SK-N-SH (cell line): ENCODE measurements at regions not wholly inside any gene's neighbourhood (a gene's known extent, or its start where the extent isn't known, plus 50 kb on each side); places are given as distances from the start of the nearest gene placed in this dataset.
A peak's percentile ranks its signal among the peaks of the same experiment; 100 is the strongest.

Experiments
- CTCF ChIA-PET: fragments of 300-600, 350-600 bp; formaldehyde crosslinking; extraction: SDS; loops from one replicate; lab custom pipeline; 2021; lab: Yijun Ruan, JAX
- POLR2A ChIA-PET: fragments of 350-600 bp; sonication (Branson Sonifier 250); formaldehyde crosslinking; extraction: SDS; loops from one replicate; lab custom pipeline; 2020; ENCODE audit warnings: antibody characterized with exemption, inconsistent platforms; lab: Yijun Ruan, JAX
- DNase-seq: peaks from one replicate; pipeline ENCODE4 v3.0.0; 2012
- H2AFZ ChIP-seq: fragments of 200-600 bp; sonication (generic); 2 replicates; pipeline ENCODE4 v1.8.1; 2016; ENCODE audit warnings: antibody characterized with exemption, mild to moderate bottlenecking, low read depth
- H3F3A ChIP-seq: fragments of 200-600 bp; sonication (generic); replicated peaks from 2 replicates; pipeline ENCODE3; 2016; ENCODE audit warnings: antibody characterized with exemption, mild to moderate bottlenecking; ENCODE audit not compliant: insufficient read depth
- H3K27ac ChIP-seq, 2 experiments: fragments of 200-500 bp in 1 of 2; fragments of 200-600 bp in 1 of 2; sonication (Bioruptor generic) in 1 of 2; sonication (generic), shearing (Covaris generic) in 1 of 2; 2 replicates each; pipeline versions ENCODE4 v1.5.1 to v1.6.1; 2014 to 2016; ENCODE audit warnings: low read depth in 2 of 2, inconsistent platforms in 1 of 2, low read length in 1 of 2, mild to moderate bottlenecking in 1 of 2, mixed read lengths in 1 of 2
- H3K27me3 ChIP-seq: fragments of 200-600 bp; sonication (generic), shearing (Covaris generic); 2 replicates; pipeline ENCODE4 v1.6.1; 2016; ENCODE audit warnings: mixed run types; ENCODE audit not compliant: insufficient read depth
- H3K36me3 ChIP-seq, 2 experiments: fragments of 200-500 bp in 1 of 2; fragments of 200-600 bp in 1 of 2; sonication (Bioruptor generic) in 1 of 2; sonication (generic) in 1 of 2; replicated peaks in 1 of 2; 2 replicates each; pipeline versions ENCODE3 to v1.5.1; 2014 to 2016; ENCODE audit warnings: low read length in 1 of 2, mild to moderate bottlenecking in 1 of 2; ENCODE audit not compliant: insufficient read depth in 2 of 2, control insufficient read depth in 1 of 2
- H3K4me1 ChIP-seq, 2 experiments: fragments of 200-500 bp in 1 of 2; fragments of 200-600 bp in 1 of 2; sonication (Bioruptor generic) in 1 of 2; sonication (generic), shearing (Covaris generic) in 1 of 2; 2 replicates each; pipeline versions ENCODE4 v1.5.1 to v1.6.1; 2014 to 2016; ENCODE audit warnings: low read depth in 1 of 2, low read length in 1 of 2, mixed run types in 1 of 2; ENCODE audit not compliant: insufficient read depth in 2 of 2, control insufficient read depth in 1 of 2
- H3K4me2 ChIP-seq: fragments of 200-600 bp; sonication (generic), shearing (Covaris generic); 2 replicates; pipeline ENCODE4 v1.6.1; 2017; ENCODE audit warnings: mixed run types
- H3K4me3 ChIP-seq, 2 experiments: fragments of 200-500 bp in 1 of 2; fragments of 200-600 bp in 1 of 2; sonication (Bioruptor generic) in 1 of 2; sonication (generic), shearing (Covaris generic) in 1 of 2; 2 replicates each; pipeline versions ENCODE4 v1.5.1 to v1.8.1; 2014 to 2016; ENCODE audit warnings: low read depth in 2 of 2, inconsistent platforms in 1 of 2, low read length in 1 of 2, mild to moderate bottlenecking in 1 of 2, mixed read lengths in 1 of 2, moderate library complexity in 1 of 2
- H3K79me2 ChIP-seq: fragments of 200-600 bp; sonication (generic); 2 replicates; pipeline ENCODE4 v1.8.1; 2017; ENCODE audit warnings: mild to moderate bottlenecking; ENCODE audit not compliant: insufficient read depth
- H3K9ac ChIP-seq: fragments of 200-600 bp; sonication (generic); 2 replicates; pipeline ENCODE4 v1.6.1; 2017; ENCODE audit warnings: mixed run types
- H3K9me2 ChIP-seq: fragments of 200-600 bp; sonication (generic); 2 replicates; pipeline ENCODE4 v1.6.1; 2017; ENCODE audit warnings: mixed run types
- H3K9me3 ChIP-seq: fragments of 200-600 bp; sonication (generic); 2 replicates; pipeline ENCODE4 v1.6.1; 2017; ENCODE audit warnings: mixed run types, mild to moderate bottlenecking, moderate library complexity
- H4K20me1 ChIP-seq: fragments of 200-600 bp; sonication (generic); 2 replicates; pipeline ENCODE4 v1.6.1; 2017; ENCODE audit warnings: mild to moderate bottlenecking, mixed run types; ENCODE audit not compliant: insufficient read depth
- CTCF ChIP-seq: fragments of 200-600 bp; sonication (generic); IDR thresholded peaks from 2 replicates; pipeline ENCODE4 v1.6.1; 2017; ENCODE audit warnings: antibody characterized with exemption, mild to moderate bottlenecking, moderate library complexity
- EP300 ChIP-seq, 2 experiments: IDR thresholded peaks; 2 replicates each; pipeline versions ENCODE4 v1.4.0 to v1.6.1; 2012; ENCODE audit warnings: borderline replicate concordance in 1 of 2, low read depth in 1 of 2, low read length in 1 of 2
- EZH2phosphoT487 ChIP-seq: fragments of 200-600 bp; sonication (generic); IDR thresholded peaks from 2 replicates; pipeline ENCODE4 v1.6.1; 2017; ENCODE audit warnings: low read depth, mixed run types, mild to moderate bottlenecking, antibody characterized with exemption, moderate library complexity, borderline replicate concordance
- MEF2A ChIP-seq: IDR thresholded peaks from 2 replicates; pipeline ENCODE4 v1.4.0; 2012; ENCODE audit warnings: low read depth, borderline replicate concordance
- MXI1 ChIP-seq: IDR thresholded peaks from 2 replicates; pipeline ENCODE4 v1.6.1; 2012; ENCODE audit warnings: mild to moderate bottlenecking, low read depth, low read length, improper control_type of control experiment
- NFIC ChIP-seq: IDR thresholded peaks from 2 replicates; pipeline ENCODE4 v1.4.0; 2012; ENCODE audit warnings: borderline replicate concordance
- RAD21 ChIP-seq: IDR thresholded peaks from 2 replicates; pipeline ENCODE4 v1.6.1; 2012; ENCODE audit warnings: mild to moderate bottlenecking, low read length
- RXRA ChIP-seq: IDR thresholded peaks from 2 replicates; pipeline ENCODE4 v1.4.0; 2012; ENCODE audit warnings: low read depth, mild to moderate bottlenecking, borderline replicate concordance
- SMC3 ChIP-seq: IDR thresholded peaks from 2 replicates; pipeline ENCODE4 v1.6.1; 2012; ENCODE audit warnings: low read depth, low read length, improper control_type of control experiment
- WGBS: methylation state at CpG from one replicate; pipeline ENCODE4 v1.1.6; 2017; ENCODE audit warnings: low lambda C conversion rate; 5-methylcytosine and 5-hydroxymethylcytosine counted together
- TF ChIP-seq, protein P1 (sequence below): IDR thresholded peaks from 2 replicates; pipeline ENCODE4 v1.4.0; 2012; ENCODE audit warnings: low read depth, borderline replicate concordance
- TF ChIP-seq, protein P2 (sequence below): IDR thresholded peaks from 2 replicates; pipeline ENCODE4; 2012

GRCh38 chr12:94074980-94075629 lies 73.3 kb upstream of the PLXNC1 start:
- ChIA-PET POLR2A (no interaction called here), CTCF (interaction anchor here (0.6 to 6.7 kb wide), 27 partner anchors 17 to 602 kb away, joined by 3 to 68 read pairs (median 3); partner anchors contain the start of gene SOCS2)
- H3K9ac ChIP-seq: no peak overlapping the region
- peaks cover 0 to 7% of the 10 kb centered on the region in 2 experiments; a peak in 2 of 4 replicates for H3K4me1 ChIP-seq
- no peaks in the 10 kb centered on the region for H3F3A ChIP-seq
- H3K9me3 ChIP-seq: no peaks in the 10 kb centered on the region
- H3K27ac ChIP-seq: peak overlapping the region in 1 of 2 experiments; percentile 11; a peak in 1 of 4 replicates
- H3K79me2 ChIP-seq: no peaks in the 10 kb centered on the region
- no peaks in the 10 kb centered on the region for H3K27me3 ChIP-seq
- no peaks in the 10 kb centered on the region for H4K20me1 ChIP-seq
- peak overlapping the region; percentile 55; the same call in 1 of the 2 replicates for H2AFZ ChIP-seq
- H3K4me3 ChIP-seq: no peak overlapping the region
- 62% methylated on average over 5 of the region's 5 CpGs for WGBS
- no peak overlapping the region for H3K4me2 ChIP-seq
- H3K9me2 ChIP-seq: no peaks in the 10 kb centered on the region
- TF ChIP-seq CTCF (peak; percentile 66), NFIC (no peak), RXRA (no peak), MXI1 (no peak), RAD21 (peak; percentile 73), EP300 (IDR thresholded peaks at IDR 0.05; ENCODE audit: borderline replicate concordance in 1 of 2, low read depth in 1 of 2, low read length in 1 of 2) (no peak), SMC3 (peak; percentile 50)
- TF ChIP-seq, protein P1, sequence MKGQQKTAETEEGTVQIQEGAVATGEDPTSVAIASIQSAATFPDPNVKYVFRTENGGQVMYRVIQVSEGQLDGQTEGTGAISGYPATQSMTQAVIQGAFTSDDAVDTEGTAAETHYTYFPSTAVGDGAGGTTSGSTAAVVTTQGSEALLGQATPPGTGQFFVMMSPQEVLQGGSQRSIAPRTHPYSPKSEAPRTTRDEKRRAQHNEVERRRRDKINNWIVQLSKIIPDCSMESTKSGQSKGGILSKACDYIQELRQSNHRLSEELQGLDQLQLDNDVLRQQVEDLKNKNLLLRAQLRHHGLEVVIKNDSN: no peak
- TF ChIP-seq, protein P2, sequence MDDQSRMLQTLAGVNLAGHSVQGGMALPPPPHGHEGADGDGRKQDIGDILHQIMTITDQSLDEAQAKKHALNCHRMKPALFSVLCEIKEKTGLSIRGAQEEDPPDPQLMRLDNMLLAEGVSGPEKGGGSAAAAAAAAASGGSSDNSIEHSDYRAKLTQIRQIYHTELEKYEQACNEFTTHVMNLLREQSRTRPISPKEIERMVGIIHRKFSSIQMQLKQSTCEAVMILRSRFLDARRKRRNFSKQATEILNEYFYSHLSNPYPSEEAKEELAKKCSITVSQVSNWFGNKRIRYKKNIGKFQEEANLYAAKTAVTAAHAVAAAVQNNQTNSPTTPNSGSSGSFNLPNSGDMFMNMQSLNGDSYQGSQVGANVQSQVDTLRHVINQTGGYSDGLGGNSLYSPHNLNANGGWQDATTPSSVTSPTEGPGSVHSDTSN: no peak
- TF ChIP-seq, all 33 proteins: peak for 3
- DNase-seq: peak; percentile 48
- no peaks in the 10 kb centered on the region for H3K36me3 ChIP-seq

GRCh38 chr12:94077209-94077608 lies 71.2 kb upstream of the PLXNC1 start:
- ChIA-PET CTCF (interaction anchor here (0.6 to 6.7 kb wide), 4 partner anchors 24 to 575 kb away, joined by 3 to 68 read pairs (median 16); no protein-coding TSS in a partner anchor), POLR2A (no interaction called here)

More at GRCh38 chr12:94077209-94077608, 71.2 kb upstream of the PLXNC1 start:
- no peaks in the 10 kb centered on the region for H3K79me2 ChIP-seq
- H3K4me2 ChIP-seq: no peak overlapping the region
- H3K9ac ChIP-seq: no peak overlapping the region
- H3K9me3 ChIP-seq: no peaks in the 10 kb centered on the region
- no peaks in the 10 kb centered on the region for H4K20me1 ChIP-seq
- 42% methylated on average over 2 of the region's 2 CpGs for WGBS
- no peak for TF ChIP-seq EZH2phosphoT487
- TF ChIP-seq MEF2A: no peak
- DNase-seq: no peak
- H3K9me2 ChIP-seq: no peaks in the 10 kb centered on the region
- H3K36me3 ChIP-seq: no peaks in the 10 kb centered on the region
- no peak overlapping the region for H3K27ac ChIP-seq
- H2AFZ ChIP-seq: no peak overlapping the region
- no peaks in the 10 kb centered on the region for H3K27me3 ChIP-seq
- H3K4me1 ChIP-seq: peaks cover 0 to 7% of the 10 kb centered on the region in 2 experiments; a peak in 2 of 4 replicates
- H3K4me3 ChIP-seq: no peak overlapping the region
- H3F3A ChIP-seq: no peaks in the 10 kb centered on the region
